H9 (cell line): ENCODE measurements at regions not wholly inside any gene's neighbourhood (a gene's known extent, or its start where the extent isn't known, plus 50 kb on each side); places are given as distances from the start of the nearest gene placed in this dataset.

ENCODE experiments used
- DNase-seq: peaks from one replicate; pipeline ENCODE4 v3.0.0-alpha.2; 2017
- H2AFZ ChIP-seq: one replicate; pipeline ENCODE4 v1.6.1; 2013; ENCODE audit warnings: mild to moderate bottlenecking, low read length, control low read depth, moderate library complexity
- H2AK5ac ChIP-seq: 2 replicates; pipeline ENCODE4 v1.6.1; 2013; ENCODE audit warnings: low read length, control low read depth, mixed read lengths; ENCODE audit not compliant: insufficient read length
- H2BK120ac ChIP-seq: one replicate; pipeline ENCODE4 v1.6.1; 2013; ENCODE audit warnings: low read depth, mild to moderate bottlenecking, low read length, control low read depth, inconsistent platforms; ENCODE audit not compliant: poor library complexity, severe bottlenecking
- H2BK12ac ChIP-seq: 2 replicates; pipeline ENCODE4 v1.6.1; 2013; ENCODE audit warnings: low read length, control low read depth, mixed read lengths, low read depth; ENCODE audit not compliant: insufficient read length
- H2BK15ac ChIP-seq: 2 replicates; pipeline ENCODE4 v1.6.1; 2013; ENCODE audit warnings: low read depth, low read length, control low read depth
- H2BK20ac ChIP-seq: one replicate; pipeline ENCODE4 v1.6.1; 2013; ENCODE audit warnings: low read depth, mild to moderate bottlenecking, low read length, control low read depth, inconsistent platforms; ENCODE audit not compliant: poor library complexity, severe bottlenecking
- H2BK5ac ChIP-seq: 2 replicates; pipeline ENCODE4 v1.6.1; 2013; ENCODE audit warnings: low read length, control low read depth, mixed read lengths; ENCODE audit not compliant: insufficient read length
- H3K14ac ChIP-seq: 2 replicates; pipeline ENCODE4 v1.6.1; 2013; ENCODE audit warnings: low read length, control low read depth; ENCODE audit not compliant: insufficient read depth
- H3K18ac ChIP-seq: 2 replicates; pipeline ENCODE4 v1.6.1; 2013; ENCODE audit warnings: low read depth, mild to moderate bottlenecking, mixed read lengths, low read length, control low read depth; ENCODE audit not compliant: insufficient read length
- H3K23ac ChIP-seq: 2 replicates; pipeline ENCODE4 v1.6.1; 2013; ENCODE audit warnings: low read length, control low read depth, mixed read lengths, low read depth; ENCODE audit not compliant: insufficient read length
- H3K23me2 ChIP-seq: 2 replicates; pipeline ENCODE4 v1.6.1; 2013; ENCODE audit warnings: low read depth, mild to moderate bottlenecking, mixed read lengths, low read length, control low read depth; ENCODE audit not compliant: insufficient read length, poor library complexity, severe bottlenecking
- H3K27ac ChIP-seq: 2 replicates; pipeline ENCODE4 v1.5.1; 2013; ENCODE audit warnings: low read length, control low read depth, mixed read lengths, low read depth; ENCODE audit not compliant: insufficient read length
- H3K27me3 ChIP-seq: 2 replicates; pipeline ENCODE4 v1.6.1; 2013; ENCODE audit warnings: low read length, control low read depth, inconsistent platforms; ENCODE audit not compliant: insufficient read depth
- H3K4ac ChIP-seq: 2 replicates; pipeline ENCODE4 v1.6.1; 2013; ENCODE audit warnings: low read depth, mild to moderate bottlenecking, control low read depth, inconsistent platforms, low read length, moderate library complexity
- H3K4me1 ChIP-seq: 2 replicates; pipeline ENCODE4 v1.6.1; 2013; ENCODE audit warnings: low read length, control low read depth, inconsistent platforms; ENCODE audit not compliant: insufficient read depth
- H3K4me2 ChIP-seq: 2 replicates; pipeline ENCODE4 v1.6.1; 2013; ENCODE audit warnings: low read length, control low read depth, mixed read lengths; ENCODE audit not compliant: insufficient read length, insufficient read depth
- H3K56ac ChIP-seq: 2 replicates; pipeline ENCODE4 v1.6.1; 2013; ENCODE audit warnings: low read depth, mild to moderate bottlenecking, mixed read lengths, low read length, control low read depth; ENCODE audit not compliant: insufficient read length
- H3K79me1 ChIP-seq: 2 replicates; pipeline ENCODE4 v1.6.1; 2013; ENCODE audit warnings: low read depth, mild to moderate bottlenecking, moderate library complexity, low read length, control low read depth, inconsistent platforms; ENCODE audit not compliant: insufficient read depth, poor library complexity, severe bottlenecking
- H3K79me2 ChIP-seq: 2 replicates; pipeline ENCODE4 v1.6.1; 2013; ENCODE audit warnings: low read length, control low read depth, inconsistent platforms; ENCODE audit not compliant: insufficient read depth
- H3K9ac ChIP-seq: 2 replicates; pipeline ENCODE4 v1.6.1; 2013; ENCODE audit warnings: low read length, control low read depth, mixed read lengths; ENCODE audit not compliant: insufficient read length; ENCODE audit errors: extremely low read depth
- H3K9me3 ChIP-seq: one replicate; pipeline ENCODE4 v1.6.1; 2013; ENCODE audit warnings: low read depth, low read length, inconsistent platforms; ENCODE audit not compliant: control insufficient read depth
- H3T11ph ChIP-seq: one replicate; pipeline ENCODE4 v1.6.1; 2013; ENCODE audit warnings: mild to moderate bottlenecking, low read length, control low read depth, inconsistent platforms
- H4K20me1 ChIP-seq: one replicate; pipeline ENCODE4 v1.6.1; 2013; ENCODE audit not compliant: control insufficient read depth, insufficient read length, insufficient read depth
- H4K5ac ChIP-seq: 2 replicates; pipeline ENCODE4 v1.6.1; 2013; ENCODE audit warnings: low read depth, mild to moderate bottlenecking, mixed read lengths, low read length, control low read depth; ENCODE audit not compliant: insufficient read length
- H4K8ac ChIP-seq: replicated peaks from 2 replicates; pipeline ENCODE4 v1.6.1; 2013; ENCODE audit warnings: low read length, control low read depth, mixed read lengths, low read depth; ENCODE audit not compliant: insufficient read length
- H4K91ac ChIP-seq: 2 replicates; pipeline ENCODE4 v1.6.1; 2013; ENCODE audit warnings: low read depth, mild to moderate bottlenecking, moderate library complexity, mixed read lengths, low read length, control low read depth; ENCODE audit not compliant: insufficient read length
- H3K27ac Mint-ChIP-seq, 3 experiments: 2 replicates in 2 of 3; 3 replicates in 1 of 3; pipeline ENCODE4 v1.8.0; 2020 to 2021; ENCODE audit warnings: mixed read lengths in 3 of 3, mild to moderate bottlenecking in 1 of 3, moderate library complexity in 1 of 3
- H3K27me3 Mint-ChIP-seq: 2 replicates; pipeline ENCODE4 v1.8.0; 2021; ENCODE audit warnings: low read depth, mild to moderate bottlenecking, moderate library complexity, mixed read lengths
- H3K36me3 Mint-ChIP-seq, 3 experiments: 2 replicates in 2 of 3; 3 replicates in 1 of 3; pipeline ENCODE4 v1.8.0; 2020 to 2021; ENCODE audit warnings: low read depth in 3 of 3, mixed read lengths in 3 of 3; ENCODE audit not compliant: insufficient read depth in 1 of 3
- H3K4me1 Mint-ChIP-seq, 2 experiments: 2 replicates each; pipeline ENCODE4 v1.8.0; 2020; ENCODE audit warnings: mixed read lengths in 2 of 2
- H3K4me3 Mint-ChIP-seq, 2 experiments: 2 replicates in 1 of 2; 3 replicates in 1 of 2; pipeline ENCODE4 v1.8.0; 2020 to 2021; ENCODE audit warnings: mild to moderate bottlenecking in 2 of 2, mixed read lengths in 2 of 2, moderate library complexity in 1 of 2
- H3K9me3 Mint-ChIP-seq, 2 experiments: 2 replicates in 1 of 2; 3 replicates in 1 of 2; pipeline ENCODE4 v1.8.0; 2020; ENCODE audit warnings: mild to moderate bottlenecking in 2 of 2, mixed read lengths in 2 of 2, moderate library complexity in 1 of 2
- WGBS: extraction: QIAGEN DNeasy Blood & Tissue Kit; methylation state at CpG from one replicate; pipeline ENCODE4 v1.1.7; 2013; ENCODE audit warnings: missing lambda C conversion rate, low lambda C conversion rate, mixed read lengths; ENCODE audit not compliant: insufficient read length; ENCODE audit errors: extremely low coverage; 5-methylcytosine and 5-hydroxymethylcytosine counted together
- TF ChIP-seq, protein P1 (sequence below): fragments of 200-600 bp; sonication (generic); conservative IDR thresholded peaks from 3 replicates; pipeline ENCODE4 v1.8.0; 2021; ENCODE audit warnings: antibody characterized with exemption, mild to moderate bottlenecking

DNA sequence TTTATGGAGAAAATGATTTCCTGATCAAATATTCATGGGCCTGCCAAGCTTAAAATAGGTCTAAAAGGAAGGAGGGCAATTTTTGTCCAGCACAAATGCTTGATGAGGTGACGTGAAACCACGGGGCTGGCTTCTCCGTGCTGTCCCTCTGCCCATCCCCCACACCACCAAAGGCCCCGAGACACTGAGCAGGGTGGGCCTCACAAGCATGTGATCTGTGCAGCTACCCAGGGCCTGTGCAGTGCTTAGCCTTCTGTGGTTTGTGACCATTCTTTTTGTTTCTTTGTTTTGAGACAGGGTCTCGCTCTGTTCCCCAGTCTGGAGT, 94.8 kb upstream of the RTL6 start:
- no peak overlapping the region for H4K5ac ChIP-seq
- no peak overlapping the region for H3T11ph ChIP-seq
- H3K27me3 ChIP-seq, result no peaks in the 10 kb centered on the region
- H3K4me1 Mint-ChIP-seq, result peaks cover 20 to 31% of the 10 kb centered on the region in 2 experiments
- no peak overlapping the region for H3K14ac ChIP-seq
- no peak overlapping the region for H2AFZ ChIP-seq
- H3K9me3 Mint-ChIP-seq, result peaks cover 4 to 8% of the 10 kb centered on the region in 2 experiments; a peak in 4 of 5 replicates
- no peak overlapping the region for H2BK5ac ChIP-seq
- H3K9ac ChIP-seq, result no peak overlapping the region
- no peak overlapping the region for H2BK12ac ChIP-seq
- no peak overlapping the region for H3K4me2 ChIP-seq
- no peak overlapping the region for H2BK20ac ChIP-seq
- no CpG with 5 or more reads among the region's 5 CpGs for WGBS
- H3K4ac ChIP-seq, result no peak overlapping the region
- DNase-seq, result no peak
- H3K9me3 ChIP-seq, result no peaks in the 10 kb centered on the region
- no peaks in the 10 kb centered on the region for H3K79me2 ChIP-seq
- no peaks in the 10 kb centered on the region for H3K79me1 ChIP-seq
- no peak overlapping the region for H2BK120ac ChIP-seq
- TF ChIP-seq, protein P1, sequence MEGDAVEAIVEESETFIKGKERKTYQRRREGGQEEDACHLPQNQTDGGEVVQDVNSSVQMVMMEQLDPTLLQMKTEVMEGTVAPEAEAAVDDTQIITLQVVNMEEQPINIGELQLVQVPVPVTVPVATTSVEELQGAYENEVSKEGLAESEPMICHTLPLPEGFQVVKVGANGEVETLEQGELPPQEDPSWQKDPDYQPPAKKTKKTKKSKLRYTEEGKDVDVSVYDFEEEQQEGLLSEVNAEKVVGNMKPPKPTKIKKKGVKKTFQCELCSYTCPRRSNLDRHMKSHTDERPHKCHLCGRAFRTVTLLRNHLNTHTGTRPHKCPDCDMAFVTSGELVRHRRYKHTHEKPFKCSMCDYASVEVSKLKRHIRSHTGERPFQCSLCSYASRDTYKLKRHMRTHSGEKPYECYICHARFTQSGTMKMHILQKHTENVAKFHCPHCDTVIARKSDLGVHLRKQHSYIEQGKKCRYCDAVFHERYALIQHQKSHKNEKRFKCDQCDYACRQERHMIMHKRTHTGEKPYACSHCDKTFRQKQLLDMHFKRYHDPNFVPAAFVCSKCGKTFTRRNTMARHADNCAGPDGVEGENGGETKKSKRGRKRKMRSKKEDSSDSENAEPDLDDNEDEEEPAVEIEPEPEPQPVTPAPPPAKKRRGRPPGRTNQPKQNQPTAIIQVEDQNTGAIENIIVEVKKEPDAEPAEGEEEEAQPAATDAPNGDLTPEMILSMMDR, result no peak
- H3K4me3 Mint-ChIP-seq, result no peak overlapping the region
- H3K56ac ChIP-seq, result no peak overlapping the region
- peaks cover 0 to 8% (median 3%) of the 10 kb centered on the region in 3 experiments; a peak in 5 of 7 replicates for H3K36me3 Mint-ChIP-seq
- H3K27ac Mint-ChIP-seq, result no peak overlapping the region
- no peaks in the 10 kb centered on the region for H4K20me1 ChIP-seq
- H3K27me3 Mint-ChIP-seq, result peaks cover 14% of the 10 kb centered on the region
- no peak overlapping the region for H2AK5ac ChIP-seq
- H3K23ac ChIP-seq, result no peak overlapping the region
- peaks cover 2% of the 10 kb centered on the region; the same call in 1 of the 2 replicates for H3K4me1 ChIP-seq
- H3K23me2 ChIP-seq, result no peaks in the 10 kb centered on the region
- H2BK15ac ChIP-seq, result no peak overlapping the region
- H4K8ac ChIP-seq, result no peak overlapping the region
- no peak overlapping the region for H3K18ac ChIP-seq
- H3K27ac ChIP-seq, result no peak overlapping the region
- H4K91ac ChIP-seq, result no peak overlapping the region
